ENCODE measurements at regions not wholly inside any gene's neighbourhood (a gene's known extent, or its start where the extent isn't known, plus 50 kb on each side); places are given as distances from the start of the nearest gene placed in this dataset.

- H3K4me2 ChIP-seq (ENCODE audit: low read depth, low read length, poor library complexity, severe bottlenecking): no peak overlapping the region
- 0 out of 2 replicates have a peak, but pooled peaks cover 2% of the 10 kb centered on the region for H3K4me1 ChIP-seq (ENCODE audit: low read length)
- no peaks in the 10 kb centered on the region for H3K79me2 ChIP-seq (ENCODE audit: low read length)
- no peaks in the 10 kb centered on the region for H3K9me2 ChIP-seq (replicated peaks; ENCODE audit: insufficient read depth, low read length)
- H3K36me3 ChIP-seq (ENCODE audit: insufficient read depth, low read length): no peaks in the 10 kb centered on the region
- no peak overlapping the region for H3K27ac ChIP-seq (ENCODE audit: low read length)
- H4K20me1 ChIP-seq (ENCODE audit: insufficient read depth, low read depth, low read length): no peaks in the 10 kb centered on the region
- H3K27me3 ChIP-seq (ENCODE audit: low read length): 0 out of 2 replicates have a peak, but pooled peaks cover 3% of the 10 kb centered on the region
- no peak overlapping the region for H2AFZ ChIP-seq (ENCODE audit: low read length)
- no peak overlapping the region for H3K9ac ChIP-seq (ENCODE audit: low read length)
- no peak for DNase-seq
- no peaks in the 10 kb centered on the region for H3K9me3 ChIP-seq (ENCODE audit: low read length)
- H3K4me3 ChIP-seq (ENCODE audit: low read length): no peak overlapping the region
Measured at GRCh38 chr2:12795851-12796250, 79.1 kb downstream of the TRIB2 start.

GRCh38 chr2:12796657-12797056, 79.9 kb downstream of the TRIB2 start:
- no peaks in the 10 kb centered on the region for H3K9me3 ChIP-seq (ENCODE audit: low read length)
- H3K4me1 ChIP-seq (ENCODE audit: low read length): 0 out of 2 replicates have a peak, but pooled peaks cover 2% of the 10 kb centered on the region
- no peak overlapping the region for H2AFZ ChIP-seq (ENCODE audit: low read length)
- H3K9me2 ChIP-seq (replicated peaks; ENCODE audit: insufficient read depth, low read length): no peaks in the 10 kb centered on the region
- H3K27me3 ChIP-seq (ENCODE audit: low read length): 0 out of 2 replicates have a peak, but pooled peaks cover 3% of the 10 kb centered on the region
- H3K27ac ChIP-seq (ENCODE audit: low read length): no peak overlapping the region
- no peaks in the 10 kb centered on the region for H4K20me1 ChIP-seq (ENCODE audit: insufficient read depth, low read depth, low read length)
- DNase-seq: no peak
- no peak overlapping the region for H3K4me2 ChIP-seq (ENCODE audit: low read depth, low read length, poor library complexity, severe bottlenecking)
- no peak overlapping the region for H3K4me3 ChIP-seq (ENCODE audit: low read length)
- no peaks in the 10 kb centered on the region for H3K79me2 ChIP-seq (ENCODE audit: low read length)
- no peak overlapping the region for H3K9ac ChIP-seq (ENCODE audit: low read length)
- H3K36me3 ChIP-seq (ENCODE audit: insufficient read depth, low read length): no peaks in the 10 kb centered on the region

- DNase-seq: peak; percentile 47
- Histone ChIP-seq H3K4me1 (ENCODE audit: low read length) (0 out of 2 replicates have a peak, but pooled peaks cover 2% of the 10 kb centered on the region), H3K9me3 (ENCODE audit: low read length) (no peaks in the 10 kb centered on the region), H3K4me3 (ENCODE audit: low read length) (no peak overlapping the region), H3K36me3 (ENCODE audit: insufficient read depth, low read length) (no peaks in the 10 kb centered on the region), H3K27ac (ENCODE audit: low read length) (no peak overlapping the region), H3K27me3 (ENCODE audit: low read length) (peaks cover 3% of the 10 kb centered on the region; the same call in 1 of the 2 replicates), H3K4me2 (ENCODE audit: low read depth, low read length, poor library complexity, severe bottlenecking) (no peak overlapping the region), H3K9ac (ENCODE audit: low read length) (no peak overlapping the region), H2AFZ (ENCODE audit: low read length) (no peak overlapping the region), H3K79me2 (ENCODE audit: low read length) (no peaks in the 10 kb centered on the region), H4K20me1 (ENCODE audit: insufficient read depth, low read depth, low read length) (no peaks in the 10 kb centered on the region), H3K9me2 (replicated peaks; ENCODE audit: insufficient read depth, low read length) (no peaks in the 10 kb centered on the region)
Measured at GRCh38 chr2:12797815-12798214, 81.1 kb downstream of the TRIB2 start.

GRCh38 chr2:12803607-12804006, 86.9 kb downstream of the TRIB2 start:
- H3K9me3 ChIP-seq (ENCODE audit: low read length): no peaks in the 10 kb centered on the region
- DNase-seq: no peak
- no peak overlapping the region for H3K27ac ChIP-seq (ENCODE audit: low read length)
- H2AFZ ChIP-seq (ENCODE audit: low read length): no peak overlapping the region
- no peaks in the 10 kb centered on the region for H3K79me2 ChIP-seq (ENCODE audit: low read length)
- H3K4me2 ChIP-seq (ENCODE audit: low read depth, low read length, poor library complexity, severe bottlenecking): no peak overlapping the region
- H3K4me1 ChIP-seq (ENCODE audit: low read length): no peaks in the 10 kb centered on the region
- no peaks in the 10 kb centered on the region for H3K36me3 ChIP-seq (ENCODE audit: insufficient read depth, low read length)
- H3K4me3 ChIP-seq (ENCODE audit: low read length): no peak overlapping the region
- no peaks in the 10 kb centered on the region for H4K20me1 ChIP-seq (ENCODE audit: insufficient read depth, low read depth, low read length)
- H3K9me2 ChIP-seq (replicated peaks; ENCODE audit: insufficient read depth, low read length): no peaks in the 10 kb centered on the region
- H3K27me3 ChIP-seq (ENCODE audit: low read length): peaks cover 6% of the 10 kb centered on the region; the same call in 1 of the 2 replicates
- H3K9ac ChIP-seq (ENCODE audit: low read length): no peak overlapping the region

GRCh38 chr2:12804091-12804856, 87.5 kb downstream of the TRIB2 start:
- H3K27me3 ChIP-seq (ENCODE audit: low read length): peaks cover 5% of the 10 kb centered on the region; the same call in 1 of the 2 replicates
- H2AFZ ChIP-seq (ENCODE audit: low read length): no peak overlapping the region
- no peaks in the 10 kb centered on the region for H3K9me2 ChIP-seq (replicated peaks; ENCODE audit: insufficient read depth, low read length)
- no peaks in the 10 kb centered on the region for H3K9me3 ChIP-seq (ENCODE audit: low read length)
- no peaks in the 10 kb centered on the region for H3K4me1 ChIP-seq (ENCODE audit: low read length)
- no peaks in the 10 kb centered on the region for H4K20me1 ChIP-seq (ENCODE audit: insufficient read depth, low read depth, low read length)
- H3K27ac ChIP-seq (ENCODE audit: low read length): no peak overlapping the region
- no peak for DNase-seq
- H3K36me3 ChIP-seq (ENCODE audit: insufficient read depth, low read length): no peaks in the 10 kb centered on the region
- H3K4me3 ChIP-seq (ENCODE audit: low read length): no peak overlapping the region
- H3K79me2 ChIP-seq (ENCODE audit: low read length): no peaks in the 10 kb centered on the region
- no peak overlapping the region for H3K4me2 ChIP-seq (ENCODE audit: low read depth, low read length, poor library complexity, severe bottlenecking)
- no peak overlapping the region for H3K9ac ChIP-seq (ENCODE audit: low read length)

- DNase-seq: peak; percentile 25
- Histone ChIP-seq H3K9me2 (replicated peaks; ENCODE audit: insufficient read depth, low read length) (no peaks in the 10 kb centered on the region), H3K36me3 (ENCODE audit: insufficient read depth, low read length) (no peaks in the 10 kb centered on the region), H3K79me2 (ENCODE audit: low read length) (no peaks in the 10 kb centered on the region), H3K27me3 (ENCODE audit: low read length) (peaks cover 3% of the 10 kb centered on the region; the same call in 1 of the 2 replicates), H3K9me3 (ENCODE audit: low read length) (no peaks in the 10 kb centered on the region), H3K27ac (ENCODE audit: low read length) (no peak overlapping the region), H2AFZ (ENCODE audit: low read length) (no peak overlapping the region), H3K9ac (ENCODE audit: low read length) (no peak overlapping the region), H3K4me2 (ENCODE audit: low read depth, low read length, poor library complexity, severe bottlenecking) (no peak overlapping the region), H3K4me3 (ENCODE audit: low read length) (no peak overlapping the region), H4K20me1 (ENCODE audit: insufficient read depth, low read depth, low read length) (no peaks in the 10 kb centered on the region), H3K4me1 (ENCODE audit: low read length) (no peaks in the 10 kb centered on the region)
Measured at GRCh38 chr2:12805033-12805432, 88.3 kb downstream of the TRIB2 start.

- Histone ChIP-seq H2AFZ (ENCODE audit: low read length) (no peak overlapping the region), H4K20me1 (ENCODE audit: insufficient read depth, low read depth, low read length) (no peaks in the 10 kb centered on the region), H3K36me3 (ENCODE audit: insufficient read depth, low read length) (no peaks in the 10 kb centered on the region), H3K4me2 (ENCODE audit: low read depth, low read length, poor library complexity, severe bottlenecking) (no peak overlapping the region), H3K27me3 (ENCODE audit: low read length) (peaks cover 3% of the 10 kb centered on the region; the same call in 1 of the 2 replicates), H3K27ac (ENCODE audit: low read length) (no peak overlapping the region), H3K79me2 (ENCODE audit: low read length) (no peaks in the 10 kb centered on the region), H3K4me3 (ENCODE audit: low read length) (no peak overlapping the region), H3K9me3 (ENCODE audit: low read length) (no peaks in the 10 kb centered on the region), H3K4me1 (ENCODE audit: low read length) (no peaks in the 10 kb centered on the region), H3K9ac (ENCODE audit: low read length) (no peak overlapping the region), H3K9me2 (replicated peaks; ENCODE audit: insufficient read depth, low read length) (no peaks in the 10 kb centered on the region)
- no peak for DNase-seq
Measured at GRCh38 chr2:12806549-12807242, 90.0 kb downstream of the TRIB2 start.

Data from Karpas-422 (cell line).